Activated naive CD4-positive, alpha-beta T cell treated with anti-CD3 and anti-CD28 coated beads, Interleukin-2, amount 10 ng/mL, durations not matched to agents 7 days and 5 days (primary cell): ENCODE measurements at regions not wholly inside any gene's neighbourhood (a gene's known extent, or its start where the extent isn't known, plus 50 kb on each side); places are given as distances from the start of the nearest gene placed in this dataset.
"Not testable (repeated sequence)": the region's sequence is repeated elsewhere in the genome, so short reads cannot be mapped to it uniquely, and the experiment has no call there.

Source experiments
- CTCF ChIA-PET: fragments of 350-600 bp; sonication (Branson Sonifier 250); formaldehyde crosslinking; loops from one replicate; lab custom pipeline; 2021; ENCODE audit warnings: antibody characterized with exemption; lab: Charles Lee
- DNase-seq: peaks from one replicate; pipeline ENCODE4 v3.0.0-alpha.2; 2020
- H3K27ac Mint-ChIP-seq: one replicate; pipeline ENCODE4 v1.8.0; 2021; ENCODE audit warnings: mild to moderate bottlenecking, moderate library complexity, mixed read lengths
- H3K27me3 Mint-ChIP-seq: one replicate; pipeline ENCODE4 v1.8.0; 2021; ENCODE audit warnings: mild to moderate bottlenecking, mixed read lengths
- H3K36me3 Mint-ChIP-seq: one replicate; pipeline ENCODE4 v1.8.0; 2021; ENCODE audit warnings: mixed read lengths
- H3K4me1 Mint-ChIP-seq: one replicate; pipeline ENCODE4 v1.8.0; 2021; ENCODE audit warnings: mixed read lengths
- H3K4me3 Mint-ChIP-seq: one replicate; pipeline ENCODE4 v1.8.0; 2021; ENCODE audit warnings: mild to moderate bottlenecking, moderate library complexity, mixed read lengths
- H3K9me3 Mint-ChIP-seq: one replicate; pipeline ENCODE4 v1.8.0; 2021; ENCODE audit warnings: mixed read lengths

GRCh38 chr2:239592629-239593290 is 191.9 kb upstream of the HDAC4 start:
- H3K4me1 Mint-ChIP-seq, H3K27ac Mint-ChIP-seq, H3K4me3 Mint-ChIP-seq, DNase-seq, H3K27me3 Mint-ChIP-seq, CTCF ChIA-PET, H3K36me3 Mint-ChIP-seq: not testable (repeated sequence)
- H3K9me3 Mint-ChIP-seq, result peaks cover 24% of the 10 kb centered on the region

GRCh38 chr2:239590995-239591915 is 190.4 kb upstream of the HDAC4 start:
- Mint-ChIP-seq H3K36me3 (no peaks in the 10 kb centered on the region), H3K4me3 (no peak overlapping the region), H3K27me3 (peaks cover 17% of the 10 kb centered on the region), H3K4me1 (no peaks in the 10 kb centered on the region), H3K9me3 (peaks cover 24% of the 10 kb centered on the region), H3K27ac (no peak overlapping the region)
- CTCF ChIA-PET, result no interaction called here
- no peak for DNase-seq

DNA sequence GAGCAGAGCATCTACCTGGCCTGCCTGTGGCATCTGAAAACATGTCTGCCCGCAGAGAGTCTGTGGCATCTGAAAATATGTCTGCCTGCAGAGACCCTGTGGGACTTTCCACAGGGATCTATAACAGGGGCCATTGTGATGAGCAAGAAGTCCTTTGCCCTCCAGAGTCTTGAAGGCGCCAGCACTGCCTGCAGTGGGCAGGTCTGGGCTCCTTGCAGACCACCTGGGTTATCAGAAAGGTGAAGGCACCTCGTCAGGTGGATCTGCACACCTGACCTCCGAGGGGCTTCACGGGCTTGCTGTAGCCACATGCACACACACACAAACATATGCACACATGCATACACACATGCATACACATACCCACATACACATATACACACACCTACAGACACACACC is 189.5 kb upstream of the HDAC4 start:
- Mint-ChIP-seq H3K27ac (no peak overlapping the region), H3K4me1 (no peaks in the 10 kb centered on the region), H3K9me3 (peaks cover 24% of the 10 kb centered on the region), H3K27me3 (peaks cover 17% of the 10 kb centered on the region), H3K36me3 (no peaks in the 10 kb centered on the region), H3K4me3 (no peak overlapping the region)
- CTCF ChIA-PET, result no interaction called here
- DNase-seq, result no peak

DNA sequence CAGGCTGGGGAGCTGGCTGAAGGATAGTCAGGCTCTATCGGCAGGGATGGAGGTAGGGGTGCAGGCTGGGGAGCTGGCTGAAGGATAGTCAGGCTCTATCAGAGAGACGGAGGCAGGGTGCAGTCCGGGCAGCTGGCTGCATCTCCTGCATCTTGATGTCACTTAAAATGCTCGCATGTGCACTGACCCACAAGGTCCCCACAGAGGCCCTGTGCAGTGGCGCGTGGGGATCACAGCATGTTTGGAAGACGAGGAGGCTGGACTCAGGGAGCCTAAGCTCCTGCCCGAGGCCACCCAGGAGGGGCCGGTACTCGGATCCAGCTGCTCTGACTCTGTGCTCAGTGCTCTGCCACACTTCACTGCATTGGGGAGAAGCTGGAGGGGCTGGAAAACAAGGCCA is 189.0 kb upstream of the HDAC4 start:
- no peaks in the 10 kb centered on the region for H3K36me3 Mint-ChIP-seq
- no peak overlapping the region for H3K4me3 Mint-ChIP-seq
- CTCF ChIA-PET, result no interaction called here
- peaks cover 24% of the 10 kb centered on the region for H3K9me3 Mint-ChIP-seq
- H3K27me3 Mint-ChIP-seq, result peaks cover 17% of the 10 kb centered on the region
- H3K4me1 Mint-ChIP-seq, result no peaks in the 10 kb centered on the region
- DNase-seq, result no peak
- no peak overlapping the region for H3K27ac Mint-ChIP-seq

GRCh38 chr2:239589270-239589825 is 188.5 kb upstream of the HDAC4 start:
- Mint-ChIP-seq H3K36me3 (no peaks in the 10 kb centered on the region), H3K4me1 (no peaks in the 10 kb centered on the region), H3K27ac (no peak overlapping the region), H3K9me3 (peaks cover 24% of the 10 kb centered on the region), H3K4me3 (no peak overlapping the region), H3K27me3 (peaks cover 14% of the 10 kb centered on the region)
- CTCF ChIA-PET, result no interaction called here
- peak; percentile 9 for DNase-seq

- peak; percentile 13 for DNase-seq
- Mint-ChIP-seq H3K27ac (no peak overlapping the region), H3K4me1 (no peaks in the 10 kb centered on the region), H3K27me3 (peaks cover 14% of the 10 kb centered on the region), H3K9me3 (peaks cover 23% of the 10 kb centered on the region), H3K4me3 (no peak overlapping the region), H3K36me3 (no peaks in the 10 kb centered on the region)
- CTCF ChIA-PET, result no interaction called here
These were observed 187.8 kb upstream of the HDAC4 start for GRCh38 chr2:239588451-239589269.

DNA sequence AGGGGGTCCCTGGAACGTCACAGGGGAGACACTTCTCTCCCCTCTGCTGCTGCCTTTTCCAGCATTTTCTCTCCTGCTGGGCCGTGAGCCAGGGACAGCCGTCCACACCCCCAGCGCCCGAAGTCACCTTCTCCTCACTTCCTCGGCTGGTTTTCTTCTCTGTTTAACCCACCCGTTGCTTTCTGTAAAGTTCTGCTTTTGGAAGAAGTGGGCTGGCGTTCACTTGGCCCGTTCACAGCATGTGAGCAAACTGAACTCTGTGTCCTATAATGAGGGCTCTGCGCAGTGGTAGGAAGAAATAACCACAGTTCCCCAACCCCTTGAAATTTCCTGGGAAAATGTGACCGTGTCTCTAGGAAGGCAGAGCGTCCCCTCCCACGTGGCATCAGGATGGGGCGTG is 187.0 kb upstream of the HDAC4 start:
- Mint-ChIP-seq H3K36me3 (no peaks in the 10 kb centered on the region), H3K9me3 (peaks cover 17% of the 10 kb centered on the region), H3K27me3 (peaks cover 16% of the 10 kb centered on the region), H3K4me3 (no peak overlapping the region), H3K27ac (no peak overlapping the region), H3K4me1 (no peaks in the 10 kb centered on the region)
- DNase-seq, result peak; percentile 10
- CTCF ChIA-PET, result no interaction called here

DNA sequence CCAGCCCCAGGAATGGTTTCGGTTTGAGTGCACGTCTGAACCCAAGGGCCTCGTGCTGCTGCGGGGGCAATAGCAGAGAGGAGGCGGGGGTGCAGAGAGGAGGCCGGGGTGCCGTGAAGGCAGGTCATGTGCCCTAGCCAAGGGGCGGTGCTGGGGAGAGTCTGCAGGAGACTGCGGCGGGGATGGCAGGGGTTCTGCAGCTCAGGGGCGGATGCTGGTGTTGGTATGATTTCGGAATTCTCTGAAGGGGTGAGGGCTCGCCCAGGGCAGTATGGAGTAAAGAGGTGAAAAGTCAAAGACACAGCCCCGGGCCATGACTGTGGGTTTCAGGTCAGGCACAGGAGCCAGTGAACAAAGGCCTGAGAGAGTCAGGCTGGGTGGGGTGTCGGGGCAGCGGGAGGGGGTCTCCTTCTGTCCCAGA is 186.5 kb upstream of the HDAC4 start:
- H3K4me1 Mint-ChIP-seq, result no peaks in the 10 kb centered on the region
- H3K36me3 Mint-ChIP-seq, result no peaks in the 10 kb centered on the region
- H3K9me3 Mint-ChIP-seq, result peaks cover 13% of the 10 kb centered on the region
- no peak overlapping the region for H3K4me3 Mint-ChIP-seq
- peak overlapping the region; percentile 71 for H3K27ac Mint-ChIP-seq
- peak; percentile 16 for DNase-seq
- H3K27me3 Mint-ChIP-seq, result peaks cover 16% of the 10 kb centered on the region
- CTCF ChIA-PET, result no interaction called here

DNA sequence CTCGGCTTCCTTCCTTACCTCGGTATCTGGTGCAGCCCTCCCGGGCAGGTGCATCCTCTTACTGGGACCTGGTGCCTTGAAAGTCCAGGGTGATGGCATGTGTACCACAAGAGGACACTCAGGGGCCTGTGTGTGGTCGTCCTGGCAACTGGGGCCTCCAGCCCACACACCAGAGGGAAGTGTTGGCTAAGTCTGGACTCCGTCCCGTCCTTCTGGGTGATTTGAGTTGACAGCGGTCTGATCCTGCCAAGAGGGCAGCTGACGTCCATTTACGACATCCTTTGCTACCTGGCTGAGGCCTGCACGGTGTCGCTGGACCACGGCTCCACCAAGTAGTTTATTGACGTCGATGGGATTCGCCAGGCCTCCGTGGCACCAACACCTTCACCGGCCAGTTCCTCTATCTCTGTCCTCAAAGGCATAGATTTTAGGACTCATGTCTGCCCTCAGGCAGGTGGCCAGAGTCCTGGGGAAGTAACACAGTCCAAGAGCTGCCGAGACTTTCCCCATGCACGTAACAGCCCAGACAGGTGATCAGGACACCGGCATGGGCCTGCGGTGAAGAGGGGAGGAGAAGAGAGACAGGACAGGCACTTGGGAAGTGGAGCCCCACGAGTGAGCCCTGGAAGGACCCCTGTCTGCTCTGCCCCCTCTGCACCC is 186.0 kb upstream of the HDAC4 start:
- DNase-seq, result peak; percentile 5
- Mint-ChIP-seq H3K27me3 (peaks cover 16% of the 10 kb centered on the region), H3K36me3 (no peaks in the 10 kb centered on the region), H3K27ac (no peak overlapping the region), H3K9me3 (peaks cover 8% of the 10 kb centered on the region), H3K4me1 (no peaks in the 10 kb centered on the region), H3K4me3 (no peak overlapping the region)
- CTCF ChIA-PET, result no interaction called here

- CTCF ChIA-PET, result no interaction called here
- Mint-ChIP-seq H3K9me3 (no peaks in the 10 kb centered on the region), H3K4me1 (no peaks in the 10 kb centered on the region), H3K27ac (no peak overlapping the region), H3K27me3 (peaks cover 16% of the 10 kb centered on the region), H3K36me3 (no peaks in the 10 kb centered on the region), H3K4me3 (no peak overlapping the region)
- no peak for DNase-seq
These were observed 184.6 kb upstream of the HDAC4 start for GRCh38 chr2:239585422-239585821.

- Mint-ChIP-seq H3K27me3 (peaks cover 16% of the 10 kb centered on the region), H3K27ac (no peak overlapping the region), H3K9me3 (no peaks in the 10 kb centered on the region), H3K4me3 (no peak overlapping the region), H3K36me3 (no peaks in the 10 kb centered on the region), H3K4me1 (no peaks in the 10 kb centered on the region)
- DNase-seq, result no peak
- CTCF ChIA-PET, result no interaction called here
These were observed 184.2 kb upstream of the HDAC4 start for GRCh38 chr2:239584986-239585385.

- H3K27me3 Mint-ChIP-seq, result peaks cover 16% of the 10 kb centered on the region
- no peak overlapping the region for H3K4me3 Mint-ChIP-seq
- DNase-seq, result no peak
- no peaks in the 10 kb centered on the region for H3K36me3 Mint-ChIP-seq
- H3K4me1 Mint-ChIP-seq, result no peaks in the 10 kb centered on the region
- no peak overlapping the region for H3K27ac Mint-ChIP-seq
- CTCF ChIA-PET, result no interaction called here
- H3K9me3 Mint-ChIP-seq, result no peaks in the 10 kb centered on the region
These were observed 183.3 kb upstream of the HDAC4 start for GRCh38 chr2:239583879-239584859.
